ENCODE measurements at regions not wholly inside any gene's neighbourhood (a gene's known extent, or its start where the extent isn't known, plus 50 kb on each side); places are given as distances from the start of the nearest gene placed in this dataset.
"Not testable (repeated sequence)": the region's sequence is repeated elsewhere in the genome, so short reads cannot be mapped to it uniquely, and the experiment has no call there.

DNA sequence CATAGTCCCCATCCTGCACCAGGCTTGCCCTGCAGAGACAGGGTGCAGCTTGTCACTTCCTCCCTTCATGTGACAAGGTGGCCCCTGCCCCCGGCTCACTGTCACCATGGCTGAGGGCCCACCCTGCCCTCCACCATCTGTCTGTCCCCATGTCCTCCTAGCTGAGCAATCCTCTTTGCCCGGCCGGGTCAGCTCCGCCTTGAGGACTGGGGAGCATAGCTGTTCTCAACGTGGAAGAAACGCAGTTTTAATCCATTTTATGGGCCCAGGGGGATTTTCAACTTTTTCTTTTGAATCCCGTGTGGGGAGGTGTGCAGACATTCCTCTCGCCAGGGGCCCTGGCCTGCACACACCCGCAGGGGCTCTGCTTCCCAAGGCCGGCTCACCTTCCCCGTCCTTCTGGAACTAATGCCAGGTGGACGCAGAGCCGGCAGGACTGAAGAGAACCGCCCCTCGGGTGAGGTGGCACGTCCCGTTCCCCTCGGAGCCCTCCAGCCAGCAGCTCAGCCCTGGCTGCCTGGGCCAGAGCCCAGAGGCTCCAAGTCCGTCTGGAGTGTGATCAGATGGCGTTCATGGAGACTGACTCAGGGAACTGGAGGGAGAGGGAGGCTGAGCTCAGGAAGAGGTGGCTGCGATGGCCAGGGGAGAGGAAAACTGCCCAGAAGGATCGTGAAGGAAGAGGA is 1108.7 kb downstream of the BRD1 start:
- no peak for DNase-seq

DNA sequence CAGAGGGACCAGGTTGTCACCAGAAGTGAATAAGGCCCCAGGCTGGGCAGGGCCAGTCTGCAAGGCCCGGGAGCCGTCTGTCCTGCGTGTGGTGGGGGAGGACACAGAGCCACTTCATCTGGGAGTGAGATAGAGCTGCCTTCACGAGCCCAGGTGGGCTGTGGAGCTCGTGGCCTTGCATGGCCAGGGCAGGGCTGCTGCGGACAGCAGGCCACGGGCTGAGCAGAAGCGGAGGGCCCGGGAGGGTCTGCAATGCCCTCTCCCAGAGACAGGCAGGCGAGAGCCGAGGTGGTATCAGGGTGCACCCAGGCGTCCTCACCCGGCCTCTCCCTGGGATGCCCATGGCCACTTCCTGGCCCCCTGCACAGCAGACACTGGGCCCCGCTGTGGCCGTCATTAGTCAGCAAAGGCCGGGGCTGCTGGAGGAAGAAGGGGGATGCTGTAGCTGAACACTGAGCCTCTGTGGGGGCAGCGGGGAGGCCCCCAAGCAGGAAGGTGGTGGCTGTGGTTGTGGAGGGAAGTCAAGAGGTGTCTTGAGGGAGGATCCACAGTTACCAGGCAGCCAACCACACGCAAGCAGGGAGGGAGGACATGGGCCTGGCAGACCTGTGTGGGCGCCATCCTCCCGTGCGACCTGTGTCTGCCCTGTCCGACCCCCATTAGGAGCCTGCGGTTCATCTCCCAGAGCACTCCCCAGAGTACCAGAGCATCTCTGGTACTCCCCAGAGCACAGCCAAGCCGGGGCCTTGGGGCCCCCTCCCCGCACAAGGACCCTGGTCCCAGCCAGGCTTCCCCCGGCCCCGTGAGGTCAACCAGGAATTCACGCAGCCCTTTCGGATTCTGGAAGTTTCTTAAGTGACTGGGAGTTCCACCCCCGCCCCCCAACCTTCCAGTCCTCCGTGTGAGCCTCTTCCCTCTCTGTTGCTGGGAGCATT is 1109.5 kb downstream of the BRD1 start:
- no peak for DNase-seq

DNA sequence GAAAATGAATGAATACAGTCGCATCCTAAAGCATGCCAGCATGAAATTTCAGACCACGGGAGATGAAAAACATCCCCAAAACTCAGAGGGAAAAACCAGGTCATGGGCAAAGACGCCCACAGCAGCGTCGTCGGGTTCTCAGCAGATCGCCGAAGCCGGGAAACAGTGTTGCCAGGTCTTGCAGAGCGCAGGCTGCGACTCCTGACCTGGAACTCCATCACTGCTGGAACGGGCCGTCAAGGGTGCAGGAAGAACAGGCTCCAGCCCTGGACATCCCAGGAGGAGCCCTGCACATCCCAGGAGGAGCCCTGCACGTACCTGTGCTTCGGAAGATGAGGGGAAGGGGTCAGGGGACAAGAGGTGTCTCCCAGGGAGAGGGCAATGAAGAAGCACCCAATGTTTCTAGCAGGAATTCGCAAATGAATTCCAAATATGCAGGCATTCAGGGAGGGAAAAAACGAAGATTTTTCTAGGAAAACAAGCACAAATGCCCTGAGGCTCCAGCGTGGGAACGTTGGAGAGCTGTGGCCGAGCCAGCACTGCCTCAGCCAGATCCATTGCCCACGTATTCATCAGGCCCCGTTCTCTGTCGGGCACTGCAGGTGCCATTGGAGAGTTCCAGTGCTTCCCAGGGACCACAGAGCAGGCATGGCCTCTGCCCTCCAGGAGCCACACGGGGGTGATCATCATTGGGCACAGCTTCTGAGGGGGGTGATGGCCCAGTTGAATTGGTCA is 1110.4 kb downstream of the BRD1 start:
- no peak for DNase-seq

DNA sequence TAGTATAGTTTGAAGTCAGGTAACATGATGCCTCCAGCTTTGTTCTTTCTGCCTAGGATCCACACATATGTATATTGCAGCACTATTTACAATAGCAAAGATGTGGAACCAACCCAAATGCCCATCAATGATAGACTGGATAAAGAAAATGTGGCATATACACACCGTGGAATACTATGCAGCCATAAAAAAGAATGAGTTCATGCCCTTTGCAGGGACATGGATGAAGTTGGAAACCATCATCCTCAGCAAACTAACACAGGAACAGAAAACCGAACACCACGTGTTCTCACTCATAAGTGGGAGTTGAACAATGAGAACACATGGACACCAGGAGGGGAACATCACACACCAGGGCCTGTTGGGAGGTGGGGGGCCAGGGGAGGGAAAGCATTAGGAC is 1111.5 kb downstream of the BRD1 start:
- not testable (repeated sequence) for DNase-seq

DNA sequence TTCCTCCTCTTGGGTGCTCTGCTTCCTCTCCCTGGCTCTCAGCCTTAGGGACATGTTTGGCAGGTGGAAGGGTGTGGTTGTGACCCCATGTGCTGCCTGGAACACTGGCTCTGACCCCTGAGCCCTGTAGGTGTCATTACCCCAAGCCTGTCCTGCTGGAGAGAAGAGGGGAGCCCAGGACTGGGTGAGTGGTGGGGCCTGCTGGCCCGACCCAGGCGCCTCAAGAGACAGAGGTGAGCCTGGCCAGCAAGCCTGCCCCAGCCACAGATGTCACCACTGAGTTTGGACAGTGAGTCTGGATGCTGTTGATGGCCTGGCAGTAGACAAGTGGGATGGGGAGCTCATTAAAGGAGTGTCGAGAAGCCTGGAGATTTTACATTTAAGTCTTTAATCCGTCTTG is 1112.2 kb downstream of the BRD1 start:
- DNase-seq, result no peak

DNA sequence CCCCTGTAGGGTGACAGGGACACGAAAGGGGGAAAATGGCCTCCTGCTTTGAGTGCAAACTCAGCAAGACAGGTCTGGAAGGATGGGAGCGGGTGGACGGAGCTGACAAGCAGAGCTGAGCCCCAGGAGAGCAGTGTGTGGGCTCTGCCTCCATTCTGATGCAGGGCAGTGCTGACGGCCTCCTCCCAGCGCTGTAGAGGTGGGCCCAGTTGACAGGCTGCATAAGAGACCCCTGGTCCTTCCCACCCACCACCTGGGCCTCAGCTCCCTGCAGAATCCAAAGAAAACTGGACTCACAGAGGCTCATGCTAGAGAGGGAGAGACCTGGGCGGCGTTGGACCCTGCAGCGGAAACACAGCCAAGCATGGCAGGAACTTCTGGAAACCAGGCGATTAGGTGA is 1113.4 kb downstream of the BRD1 start:
- no peak for DNase-seq

DNA sequence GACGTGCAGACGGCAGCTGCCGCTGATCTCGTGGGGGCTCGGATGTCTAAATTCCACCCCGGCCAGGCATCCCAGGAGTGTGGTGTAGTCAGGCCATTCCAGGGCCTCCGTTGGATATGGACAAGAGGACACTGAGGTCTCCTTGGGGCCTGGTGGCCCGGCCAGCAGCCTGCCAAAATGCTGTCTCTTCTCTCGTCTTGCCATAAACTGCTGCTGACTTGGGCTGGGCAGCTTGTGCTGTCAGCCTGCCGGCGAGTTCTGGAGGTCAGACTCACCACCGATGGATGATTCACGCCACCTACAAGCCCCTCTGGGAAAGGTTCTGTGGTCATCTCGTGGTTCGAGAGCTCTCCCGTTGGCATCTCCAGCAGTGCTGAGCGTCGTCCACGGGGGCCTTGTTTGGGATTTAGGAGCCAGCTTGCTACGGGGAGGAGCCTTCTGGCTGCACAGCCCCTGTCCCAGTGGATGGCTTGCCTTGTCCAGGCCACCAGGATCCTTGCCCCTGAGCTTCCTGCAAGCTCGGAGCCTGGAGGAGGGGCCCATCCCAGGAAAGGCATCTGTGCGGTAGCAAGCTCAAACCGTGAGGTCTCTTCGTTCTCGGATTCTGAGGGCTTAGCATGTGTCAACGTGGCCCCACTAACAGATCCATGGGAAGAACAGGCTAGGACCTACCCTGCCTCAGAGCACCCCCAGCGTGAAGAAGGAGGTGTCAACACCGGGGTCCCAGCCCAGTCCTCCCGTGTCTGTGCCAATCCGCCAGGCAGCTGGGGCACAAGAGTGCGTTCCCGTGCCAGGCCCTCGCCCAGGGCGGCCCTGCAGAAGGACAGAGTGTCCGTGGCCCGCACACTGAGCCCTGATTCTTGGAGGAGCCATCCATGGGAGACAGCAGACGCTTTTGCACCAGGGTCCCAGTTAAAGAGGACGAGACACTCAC is 1114.1 kb downstream of the BRD1 start:
- no peak for DNase-seq

DNA sequence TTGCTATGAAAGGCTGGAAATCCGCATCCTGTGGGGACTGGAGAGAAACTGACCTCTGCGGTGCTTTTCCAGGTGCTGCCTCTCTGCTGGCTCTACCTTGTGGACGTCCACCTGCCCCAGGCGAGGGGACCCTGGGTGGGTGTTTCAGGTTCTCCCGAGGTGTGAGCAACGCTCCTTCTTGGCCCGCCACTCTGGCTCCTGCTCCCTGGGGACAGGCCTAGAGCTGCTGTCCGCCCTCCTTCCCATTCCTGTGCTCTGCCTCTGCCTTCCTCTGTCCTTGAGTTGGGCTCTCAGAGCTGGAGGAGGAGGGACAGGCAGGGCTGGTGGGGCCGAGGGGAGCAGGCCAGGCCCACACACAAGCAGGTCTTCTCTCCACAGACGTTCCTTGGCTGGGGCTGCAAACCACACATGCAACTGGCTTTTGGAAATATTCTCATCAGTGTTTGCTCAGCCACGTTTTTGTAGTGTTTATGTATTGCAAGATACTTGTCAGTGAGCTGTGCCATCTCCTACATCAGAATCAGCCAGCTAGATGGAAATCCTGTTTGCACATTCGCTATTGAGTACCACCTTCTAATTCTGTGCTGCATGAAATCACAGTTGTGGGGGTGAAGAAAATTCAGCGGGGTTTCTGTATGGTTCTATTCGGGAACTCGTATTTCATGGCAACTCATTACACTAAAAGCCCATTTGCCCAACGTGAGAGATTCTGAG is 1115.0 kb downstream of the BRD1 start:
- no peak for DNase-seq

DNA sequence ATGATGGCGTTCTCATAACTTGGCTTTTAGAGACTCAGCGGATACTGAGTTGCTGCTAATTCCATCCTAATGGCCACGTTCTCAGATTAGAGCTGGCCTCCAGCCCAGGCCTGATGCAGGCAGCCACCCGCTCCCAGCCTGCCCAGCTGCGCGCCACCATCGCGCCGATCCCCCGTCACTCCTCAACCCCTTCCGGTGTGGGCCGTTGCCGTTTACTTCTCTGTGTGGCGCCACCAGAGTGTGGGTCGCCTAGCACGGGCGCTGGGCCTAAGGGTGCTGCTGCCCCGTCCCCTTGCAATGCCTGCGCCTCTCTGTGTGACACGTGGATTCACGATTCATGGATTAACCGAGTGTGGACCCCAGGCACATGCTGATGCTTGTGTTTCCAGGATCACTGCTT is 1116.0 kb downstream of the BRD1 start:
- no peak for DNase-seq

DNA sequence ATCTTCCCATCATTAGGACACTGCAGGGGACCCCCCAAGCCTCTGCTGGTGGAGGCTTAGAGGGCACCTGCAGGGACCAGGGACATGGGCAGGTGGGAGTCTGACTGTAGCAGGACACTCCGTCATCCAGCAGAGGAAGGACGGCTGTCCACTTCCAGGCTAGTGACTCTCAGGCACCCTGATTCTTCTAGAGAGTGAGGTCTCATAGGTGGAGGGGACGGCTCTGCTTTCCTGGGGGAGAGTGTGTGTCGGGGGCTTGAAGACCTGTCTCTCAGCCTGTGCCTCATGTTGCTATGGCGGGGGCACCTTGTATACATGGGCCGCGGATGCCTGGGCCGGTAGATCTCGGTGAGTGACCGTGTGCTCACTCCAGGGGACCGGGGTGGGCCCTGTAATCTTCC is 1116.6 kb downstream of the BRD1 start:
- no peak for DNase-seq

DNA sequence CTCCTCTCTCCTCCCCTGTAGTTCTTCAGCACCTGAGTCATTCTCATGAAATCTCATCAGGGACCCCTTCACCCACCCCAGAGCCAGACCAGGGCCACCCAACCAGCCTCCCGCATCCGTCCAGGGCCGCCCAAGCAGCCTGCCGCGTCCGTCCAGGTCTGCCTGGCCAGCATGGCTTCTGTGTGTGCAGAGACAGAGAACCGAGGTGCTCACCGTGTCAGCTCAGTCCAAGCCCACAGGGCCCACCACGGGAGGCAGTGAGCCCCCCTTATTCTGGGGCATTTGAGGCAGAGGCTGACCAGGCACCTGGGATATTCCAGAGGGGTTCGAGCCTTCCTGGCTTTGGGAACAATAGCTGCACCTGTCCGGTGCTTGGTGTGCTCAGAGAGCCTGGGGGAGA is 1117.3 kb downstream of the BRD1 start:
- no peak for DNase-seq

DNA sequence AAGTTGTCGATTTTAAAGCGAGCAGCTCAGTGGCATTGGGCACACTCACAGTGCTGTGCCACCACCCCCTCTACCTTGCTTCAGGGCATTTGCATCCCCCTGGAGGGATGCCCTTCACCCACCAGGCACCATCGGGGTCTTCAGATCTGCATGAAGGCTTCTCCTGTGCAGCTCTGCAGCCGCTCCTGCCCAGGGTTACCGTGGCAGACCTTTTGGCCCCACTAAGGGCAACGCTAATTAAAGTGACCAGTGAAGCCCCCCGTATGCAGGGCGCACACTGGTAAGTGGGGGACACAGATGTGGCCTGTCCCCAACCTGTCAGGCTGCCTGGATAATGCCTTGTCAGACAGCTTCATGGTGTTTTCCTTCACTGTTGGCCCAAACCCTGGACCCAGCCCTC is 1117.7 kb downstream of the BRD1 start:
- DNase-seq, result no peak

DNA sequence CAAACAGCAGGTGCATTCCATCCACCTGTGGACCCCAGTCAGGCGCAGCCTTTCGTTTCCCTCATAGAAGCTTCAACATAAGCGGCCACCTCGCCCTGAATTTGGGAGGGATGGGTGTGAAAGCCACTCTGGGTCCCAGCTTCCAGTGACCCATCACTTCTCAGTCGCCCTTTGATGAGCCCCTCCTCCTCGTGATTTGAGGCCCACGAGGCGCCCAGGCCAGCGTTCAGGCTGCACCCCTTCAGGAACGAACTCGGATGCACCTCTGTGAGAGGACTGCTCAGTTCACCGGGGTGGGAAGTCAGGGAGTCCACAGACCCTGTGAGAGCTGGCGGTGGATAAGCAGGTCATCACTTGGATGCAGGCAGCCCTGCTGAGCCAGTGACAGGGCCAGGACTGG is 1118.2 kb downstream of the BRD1 start:
- no peak for DNase-seq

DNA sequence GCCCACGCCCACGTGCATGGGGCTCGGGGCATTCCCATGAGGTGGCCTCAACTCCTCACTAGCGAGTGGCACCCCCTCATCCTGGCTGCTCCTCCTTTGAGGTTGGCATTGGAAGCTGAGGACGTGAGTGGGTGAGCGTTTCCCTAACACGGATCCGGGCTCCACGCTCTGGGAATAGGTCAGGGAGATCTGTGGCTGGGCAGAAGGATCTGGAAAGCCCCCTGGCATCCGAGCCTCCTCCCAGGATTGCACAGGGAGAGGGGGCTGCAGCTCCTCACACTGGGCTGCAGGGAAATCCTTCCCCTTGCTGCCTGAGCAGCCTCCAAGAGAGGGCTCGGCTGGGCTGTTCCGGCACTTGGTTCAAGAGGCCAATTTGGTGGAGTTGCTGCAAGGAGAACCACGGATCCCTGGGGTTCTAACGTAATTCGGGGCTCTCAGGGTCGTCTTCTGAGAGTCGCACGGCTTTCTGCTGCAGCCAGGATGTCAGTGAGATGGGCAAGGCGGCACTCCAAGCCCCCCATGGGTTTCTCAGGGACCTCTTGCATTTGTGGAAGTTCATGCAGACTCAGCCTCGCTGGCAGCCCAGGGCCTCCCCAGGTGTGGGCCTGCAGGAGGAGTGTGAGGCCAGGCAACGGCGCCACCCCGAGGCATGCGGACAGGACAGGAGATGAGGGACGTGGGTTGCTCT is 1119.0 kb downstream of the BRD1 start:
- no peak for DNase-seq

DNA sequence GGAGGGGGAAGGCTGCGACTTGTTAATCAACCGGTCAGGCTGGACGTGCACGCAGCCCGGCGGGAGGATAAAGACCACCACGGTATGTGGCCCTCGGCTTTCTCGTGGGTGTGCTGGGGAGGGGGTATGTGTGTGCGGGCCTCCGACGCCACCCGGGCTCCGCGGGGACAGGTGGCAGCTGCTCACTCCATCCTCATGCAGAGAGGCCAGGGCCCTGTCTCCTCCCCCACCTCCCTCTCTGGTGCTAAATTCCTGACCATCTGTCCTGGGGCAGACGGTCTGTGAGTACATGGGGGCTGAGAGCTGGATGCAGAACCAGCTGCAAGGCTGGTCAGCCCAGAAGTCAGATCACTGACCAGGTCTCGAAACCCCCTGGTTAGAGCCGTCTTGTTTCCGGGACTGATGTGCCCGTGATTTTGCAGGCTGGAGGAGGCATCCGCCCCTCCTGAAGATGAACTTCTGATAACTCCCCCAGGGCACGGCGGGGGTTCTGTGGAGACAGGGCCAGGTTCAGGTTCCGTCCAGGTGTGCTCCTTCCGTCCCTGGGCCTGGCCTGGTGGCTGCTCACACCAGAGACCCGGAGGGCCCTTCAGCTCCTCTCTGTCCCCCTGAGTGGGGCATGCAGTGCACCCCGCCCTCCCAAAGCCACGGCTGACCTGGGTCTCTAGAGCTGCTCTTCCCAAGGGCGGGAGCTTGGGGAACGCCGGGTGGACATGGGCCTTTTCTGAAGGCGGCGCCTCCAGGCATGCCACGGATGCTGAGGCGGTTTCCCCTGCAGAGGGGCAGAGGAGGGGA is 1119.7 kb downstream of the BRD1 start:
- no peak for DNase-seq

DNA sequence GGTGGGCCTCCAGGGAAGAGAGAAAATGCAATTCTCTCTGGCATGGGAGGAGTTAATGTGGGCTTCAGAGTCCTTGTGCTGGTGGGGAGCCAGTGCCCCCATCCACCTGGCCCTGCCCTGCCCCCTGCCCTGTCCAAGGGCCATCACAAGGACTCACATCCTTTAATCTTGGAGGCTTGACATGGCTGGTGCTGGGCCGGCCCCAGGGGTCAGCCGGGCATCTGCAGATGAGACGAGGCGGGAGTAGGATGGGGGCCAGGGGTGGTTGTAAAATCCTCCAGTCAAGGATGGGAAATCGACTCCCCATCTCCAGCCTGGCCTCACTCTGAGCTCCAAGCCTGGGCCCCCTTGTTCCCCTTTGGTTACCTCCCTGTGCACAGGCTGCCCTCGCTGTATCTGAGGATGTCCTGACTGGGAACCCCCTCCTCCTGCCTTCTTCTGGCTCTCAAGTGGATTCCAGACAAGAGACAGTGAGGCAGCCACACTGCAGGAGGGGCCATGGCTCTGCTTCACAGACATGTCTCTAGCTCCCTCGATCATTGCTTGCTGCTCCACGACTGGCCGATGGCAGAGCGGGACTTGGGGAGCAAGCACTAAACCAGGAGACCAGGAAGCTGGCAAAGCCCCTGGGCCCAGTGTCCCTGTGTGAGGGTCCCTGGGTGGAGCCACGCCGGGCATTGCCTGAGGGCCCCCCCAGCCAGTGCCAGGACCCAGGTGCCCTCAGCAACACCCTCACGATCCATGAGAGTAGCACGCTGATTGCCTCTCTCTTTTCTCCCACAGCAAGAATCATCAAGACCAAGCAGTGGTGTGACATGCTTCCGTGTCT is 1120.5 kb downstream of the BRD1 start:
- no peak for DNase-seq

DNA sequence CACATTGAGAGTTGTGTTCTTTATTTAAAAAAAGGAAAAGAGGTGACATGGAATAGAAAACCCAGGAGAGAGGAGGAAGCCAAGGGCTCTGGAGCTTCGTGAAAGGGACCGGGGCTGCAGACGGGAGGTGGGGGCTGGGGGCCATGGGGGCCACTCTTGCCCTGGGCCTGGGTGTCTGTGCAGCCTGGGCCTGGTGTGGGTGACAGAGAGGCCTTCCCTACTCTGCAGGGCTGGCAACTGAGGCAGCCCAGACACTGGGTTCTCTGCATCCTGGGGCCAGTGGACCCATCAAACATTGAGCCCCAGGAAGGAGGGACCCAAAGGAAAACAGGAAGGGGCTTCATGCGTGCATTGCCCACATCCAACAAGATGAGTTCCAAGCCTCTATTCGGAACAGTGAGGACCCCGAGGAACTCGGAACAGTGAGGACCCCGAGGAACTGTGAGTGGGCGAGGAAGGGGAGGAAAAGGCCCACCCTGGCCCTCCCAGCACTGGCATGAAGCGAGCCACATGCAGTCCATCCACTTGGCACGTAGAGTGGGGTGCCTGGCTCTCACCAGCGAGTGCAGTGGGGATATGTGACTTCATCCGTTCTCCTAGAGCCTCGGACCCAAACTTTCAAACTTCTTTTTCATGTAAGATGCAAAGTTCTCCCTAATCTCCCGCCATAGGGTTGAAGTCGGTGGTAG is 1121.6 kb downstream of the BRD1 start:
- DNase-seq, result no peak

DNA sequence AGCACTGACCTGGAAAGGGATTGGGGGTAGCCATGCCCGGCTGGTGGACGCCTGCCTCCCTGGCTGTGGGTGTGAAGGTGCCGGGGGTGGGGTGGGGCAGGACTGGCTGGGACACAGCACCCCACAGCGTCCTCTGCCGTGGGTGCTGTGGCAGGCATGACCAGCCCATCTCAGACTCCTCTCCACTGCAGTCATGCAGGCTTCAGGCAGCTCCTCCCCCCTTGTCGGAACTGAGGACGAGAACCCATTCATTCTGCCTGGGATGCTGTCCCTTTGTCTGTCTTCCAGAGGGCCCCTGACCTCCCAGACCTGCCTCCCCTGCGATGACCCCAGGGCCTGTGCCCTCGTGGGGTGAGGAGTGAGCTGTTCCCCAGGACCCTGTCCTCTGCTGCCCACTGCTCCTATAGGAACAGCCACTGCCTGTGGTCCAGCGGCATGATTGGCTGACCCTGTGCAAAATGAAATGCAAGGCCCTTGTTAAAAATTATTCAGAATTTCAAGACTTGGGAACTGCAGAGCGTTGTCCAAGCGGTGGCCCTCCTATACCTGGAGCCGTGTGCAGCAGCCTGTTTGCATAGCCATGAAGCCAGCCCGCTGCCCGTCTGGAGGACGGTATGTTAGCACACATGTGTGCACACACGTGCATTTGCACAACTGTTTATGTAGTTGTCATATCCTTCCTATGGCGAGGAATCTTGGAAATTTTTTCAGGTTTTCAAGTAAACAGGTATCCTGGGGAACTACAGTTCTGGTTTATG is 1122.3 kb downstream of the BRD1 start:
- no peak for DNase-seq

Data from amniotic stem cell (primary cell).